HCT116 (cell line): ENCODE measurements at regions not wholly inside any gene's neighbourhood (a gene's known extent, or its start where the extent isn't known, plus 50 kb on each side); places are given as distances from the start of the nearest gene placed in this dataset.

Experiments used
- ATAC-seq: fragments of 200-7000 bp; cut with Tn5 transposase; 2 replicates; pipeline ENCODE4 v1.9.1; 2020; ENCODE audit warnings: mild to moderate bottlenecking, moderate library complexity
- BruUV-seq: library from RNA; stranded (reverse); fragments of 400-500 nt; replicated peaks from 2 replicates; lab custom pipeline; 2021; lab: Mats Ljungman, UMichigan
- CTCF ChIA-PET: fragments of 300-600 bp; sonication (Branson Sonifier 250); formaldehyde crosslinking; loops from one replicate; lab custom pipeline; 2021; ENCODE audit warnings: antibody characterized with exemption; lab: Charles Lee
- POLR2A ChIA-PET: fragments of 300-600, 350-600 bp; sonication (Branson Sonifier 250); formaldehyde crosslinking; loops from one replicate; lab custom pipeline; 2021; ENCODE audit warnings: antibody characterized with exemption; lab: Charles Lee
- RAD21 ChIA-PET, 2 experiments: fragments of 300-600 bp; sonication (Branson Sonifier 250); formaldehyde crosslinking; loops; one replicate each; lab custom pipeline; 2023; ENCODE audit warnings: low total read pairs in 2 of 2; ENCODE audit not compliant: uncharacterized antibody in 2 of 2, unreplicated experiment in 2 of 2, low non-redundant PET in 1 of 2; lab: Charles Lee
- DNase-seq: peaks from one replicate; pipeline ENCODE4 v3.0.0-alpha.2; 2010; ENCODE audit warnings: low read depth, low spot score
- H2AFZ ChIP-seq: fragments of 200-600 bp; shearing (Covaris generic), sonication (generic); 2 replicates; pipeline ENCODE4 v1.6.1; 2017; ENCODE audit warnings: low read depth, mixed run types, mixed read lengths, antibody characterized with exemption, low read length; ENCODE audit not compliant: poor library complexity, severe bottlenecking
- H3K27ac ChIP-seq: 2 replicates; pipeline ENCODE4 v1.5.1; 2012; ENCODE audit warnings: low read depth, low read length
- H3K27me3 ChIP-seq: fragments of 200-600 bp; sonication (generic); 2 replicates; pipeline ENCODE4 v1.6.1; 2016; ENCODE audit warnings: mixed run types, low read length, mixed read lengths; ENCODE audit not compliant: insufficient read depth
- H3K36me3 ChIP-seq, 2 experiments: fragments of 200-500 bp in 1 of 2; fragments of 200-600 bp in 1 of 2; sonication (Bioruptor generic) in 1 of 2; sonication (generic) in 1 of 2; 2 replicates each; pipeline versions ENCODE4 v1.5.1 to v1.6.1; 2014 to 2016; ENCODE audit warnings: low read length in 2 of 2, inconsistent platforms in 1 of 2, mixed read lengths in 1 of 2, mixed run types in 1 of 2; ENCODE audit not compliant: insufficient read depth in 2 of 2, control insufficient read depth in 1 of 2
- H3K4me1 ChIP-seq, 2 experiments: fragments of 200-600 bp in 1 of 2; sonication (generic) in 1 of 2; 2 replicates each; pipeline versions ENCODE4 v1.5.1 to v1.6.1; 2012 to 2017; ENCODE audit warnings: low read length in 2 of 2, inconsistent platforms in 1 of 2, mild to moderate bottlenecking in 1 of 2, mixed read lengths in 1 of 2, mixed run types in 1 of 2, moderate library complexity in 1 of 2; ENCODE audit not compliant: insufficient read depth in 2 of 2, control insufficient read depth in 1 of 2
- H3K4me2 ChIP-seq: fragments of 200-600 bp; sonication (generic); 2 replicates; pipeline ENCODE4 v1.6.1; 2017; ENCODE audit warnings: mixed run types, low read length, mixed read lengths
- H3K4me3 ChIP-seq, 2 experiments: fragments of 200-600 bp in 1 of 2; sonication (generic) in 1 of 2; replicated peaks in 1 of 2; 2 replicates each; pipeline ENCODE4 v1.5.1; 2011 to 2016; ENCODE audit warnings: low read length in 2 of 2, control low read depth in 1 of 2, low read depth in 1 of 2, mild to moderate bottlenecking in 1 of 2, mixed read lengths in 1 of 2, mixed run types in 1 of 2
- H3K79me2 ChIP-seq: fragments of 200-600 bp; sonication (generic); 2 replicates; pipeline ENCODE4 v1.6.1; 2017; ENCODE audit warnings: mild to moderate bottlenecking, mixed run types, low read length, moderate library complexity, mixed read lengths; ENCODE audit not compliant: insufficient read depth
- H3K9ac ChIP-seq: fragments of 200-600 bp; sonication (generic); 2 replicates; pipeline ENCODE4 v1.6.1; 2016; ENCODE audit warnings: low read length, mixed read lengths
- H3K9me2 ChIP-seq: fragments of 200-600 bp; sonication (generic), shearing (Covaris generic); 2 replicates; pipeline ENCODE4 v1.6.1; 2017; ENCODE audit warnings: mixed run types, mild to moderate bottlenecking, moderate library complexity; ENCODE audit not compliant: insufficient read depth
- H3K9me3 ChIP-seq, 2 experiments: fragments of 200-500 bp in 1 of 2; fragments of 200-600 bp in 1 of 2; sonication (Bioruptor generic) in 1 of 2; sonication (generic) in 1 of 2; 2 replicates each; pipeline ENCODE4 v1.6.1; 2014 to 2017; ENCODE audit warnings: low read length in 2 of 2, mixed read lengths in 2 of 2, inconsistent platforms in 1 of 2, low read depth in 1 of 2, mild to moderate bottlenecking in 1 of 2, mixed run types in 1 of 2, moderate library complexity in 1 of 2; ENCODE audit not compliant: control insufficient read depth in 1 of 2, insufficient read depth in 1 of 2
- H4K20me1 ChIP-seq: fragments of 200-600 bp; sonication (generic), shearing (Covaris generic); 2 replicates; pipeline ENCODE4 v1.6.1; 2017; ENCODE audit warnings: mixed run types, mild to moderate bottlenecking, moderate library complexity; ENCODE audit not compliant: insufficient read depth
- RAD21 ChIP-seq: IDR thresholded peaks from 2 replicates; pipeline ENCODE4 v1.6.1; 2012; ENCODE audit warnings: low read depth, mild to moderate bottlenecking
- TCF7L2 ChIP-seq: IDR thresholded peaks from 2 replicates; pipeline ENCODE4 v1.7.0; 2011; ENCODE audit warnings: borderline replicate concordance, inconsistent platforms; ENCODE audit not compliant: insufficient read depth, insufficient read length; ENCODE audit errors: extremely low read depth
- ZNF274 ChIP-seq: fragments of 200-500 bp; sonication (Bioruptor generic); IDR thresholded peaks from 2 replicates; pipeline ENCODE4 v1.6.1; 2014; ENCODE audit warnings: mild to moderate bottlenecking, low read depth, low read length, inconsistent platforms
- intact Hi-C: fragments of 100-400 bp; cut with micrococcal nuclease; formaldehyde crosslinking; loops from 2 replicates; pipeline ENCODE4 v1.10.0; 2022
- TF ChIP-seq, protein P1 (sequence below): IDR thresholded peaks from 2 replicates; pipeline ENCODE4 v1.6.1; 2012
- TF ChIP-seq, protein P2 (sequence below): IDR thresholded peaks from 2 replicates; pipeline ENCODE4 v1.6.1; 2012; ENCODE audit warnings: low read depth

DNA sequence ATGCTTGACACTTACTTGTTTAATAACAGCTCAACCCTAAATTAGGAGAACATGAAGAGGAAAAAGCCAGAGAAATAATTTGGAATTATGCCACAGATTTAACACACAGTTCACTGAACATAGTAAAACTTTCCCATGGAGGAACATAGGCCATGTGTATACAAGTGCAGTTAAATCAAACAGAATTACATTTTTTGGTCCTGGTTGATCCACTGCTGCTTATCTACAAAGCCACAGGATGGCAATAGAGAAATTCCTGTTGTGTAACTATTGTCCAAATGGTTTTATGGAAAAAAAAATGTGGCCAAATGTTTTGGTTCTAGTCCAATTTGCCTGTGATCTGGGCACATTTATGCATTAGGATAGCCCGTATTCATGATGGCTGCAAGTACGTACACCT lies 136.8 kb downstream of the ALDH8A1 start:
- no peaks in the 10 kb centered on the region for H3K27me3 ChIP-seq
- no peak for DNase-seq
- H3K9me2 ChIP-seq: no peaks in the 10 kb centered on the region
- BruUV-seq: no TSS peak
- no peaks in the 10 kb centered on the region for H4K20me1 ChIP-seq
- H3K9me3 ChIP-seq: no peaks in the 10 kb centered on the region
- CTCF ChIA-PET: no interaction called here
- no peaks in the 10 kb centered on the region for H3K36me3 ChIP-seq
- TF ChIP-seq, protein P1, sequence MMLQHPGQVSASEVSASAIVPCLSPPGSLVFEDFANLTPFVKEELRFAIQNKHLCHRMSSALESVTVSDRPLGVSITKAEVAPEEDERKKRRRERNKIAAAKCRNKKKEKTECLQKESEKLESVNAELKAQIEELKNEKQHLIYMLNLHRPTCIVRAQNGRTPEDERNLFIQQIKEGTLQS: no peak
- TF ChIP-seq RAD21 (no peak), TCF7L2 (no peak), ZNF274 (no peak)
- TF ChIP-seq, protein P2, sequence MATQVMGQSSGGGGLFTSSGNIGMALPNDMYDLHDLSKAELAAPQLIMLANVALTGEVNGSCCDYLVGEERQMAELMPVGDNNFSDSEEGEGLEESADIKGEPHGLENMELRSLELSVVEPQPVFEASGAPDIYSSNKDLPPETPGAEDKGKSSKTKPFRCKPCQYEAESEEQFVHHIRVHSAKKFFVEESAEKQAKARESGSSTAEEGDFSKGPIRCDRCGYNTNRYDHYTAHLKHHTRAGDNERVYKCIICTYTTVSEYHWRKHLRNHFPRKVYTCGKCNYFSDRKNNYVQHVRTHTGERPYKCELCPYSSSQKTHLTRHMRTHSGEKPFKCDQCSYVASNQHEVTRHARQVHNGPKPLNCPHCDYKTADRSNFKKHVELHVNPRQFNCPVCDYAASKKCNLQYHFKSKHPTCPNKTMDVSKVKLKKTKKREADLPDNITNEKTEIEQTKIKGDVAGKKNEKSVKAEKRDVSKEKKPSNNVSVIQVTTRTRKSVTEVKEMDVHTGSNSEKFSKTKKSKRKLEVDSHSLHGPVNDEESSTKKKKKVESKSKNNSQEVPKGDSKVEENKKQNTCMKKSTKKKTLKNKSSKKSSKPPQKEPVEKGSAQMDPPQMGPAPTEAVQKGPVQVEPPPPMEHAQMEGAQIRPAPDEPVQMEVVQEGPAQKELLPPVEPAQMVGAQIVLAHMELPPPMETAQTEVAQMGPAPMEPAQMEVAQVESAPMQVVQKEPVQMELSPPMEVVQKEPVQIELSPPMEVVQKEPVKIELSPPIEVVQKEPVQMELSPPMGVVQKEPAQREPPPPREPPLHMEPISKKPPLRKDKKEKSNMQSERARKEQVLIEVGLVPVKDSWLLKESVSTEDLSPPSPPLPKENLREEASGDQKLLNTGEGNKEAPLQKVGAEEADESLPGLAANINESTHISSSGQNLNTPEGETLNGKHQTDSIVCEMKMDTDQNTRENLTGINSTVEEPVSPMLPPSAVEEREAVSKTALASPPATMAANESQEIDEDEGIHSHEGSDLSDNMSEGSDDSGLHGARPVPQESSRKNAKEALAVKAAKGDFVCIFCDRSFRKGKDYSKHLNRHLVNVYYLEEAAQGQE: no peak
- no peak overlapping the region for H3K27ac ChIP-seq
- H3K9ac ChIP-seq: no peak overlapping the region
- H3K79me2 ChIP-seq: no peaks in the 10 kb centered on the region
- peaks cover 0 to 5% of the 10 kb centered on the region in 2 experiments; a peak in 1 of 4 replicates for H3K4me1 ChIP-seq
- no peak for ATAC-seq
- H3K4me2 ChIP-seq: no peak overlapping the region
- RAD21 ChIA-PET: interaction anchor here in 1 of 2 experiments (0.5 kb wide), 1 partner anchor 29 kb away, joined by 3 read pairs; no protein-coding TSS in a partner anchor
- intact Hi-C loops: no loop called here
- POLR2A ChIA-PET: interaction anchor here (0.7 kb wide), 1 partner anchor 9 kb away, joined by 3 read pairs; no protein-coding TSS in a partner anchor
- no peak overlapping the region for H2AFZ ChIP-seq
- H3K4me3 ChIP-seq: no peak overlapping the region
